GM19463 (cell line): ENCODE measurements at regions not wholly inside any gene's neighbourhood (a gene's known extent, or its start where the extent isn't known, plus 50 kb on each side); places are given as distances from the start of the nearest gene placed in this dataset.
"Not testable (repeated sequence)": the region's sequence is repeated elsewhere in the genome, so short reads cannot be mapped to it uniquely, and the experiment has no call there.

Source experiments
- ATAC-seq: cut with Tn5 transposase; IDR thresholded peaks from one replicate; pipeline ENCODE4 v1.9.1; 2021; ENCODE audit warnings: mild to moderate bottlenecking, moderate library complexity; ENCODE audit not compliant: unreplicated experiment

DNA sequence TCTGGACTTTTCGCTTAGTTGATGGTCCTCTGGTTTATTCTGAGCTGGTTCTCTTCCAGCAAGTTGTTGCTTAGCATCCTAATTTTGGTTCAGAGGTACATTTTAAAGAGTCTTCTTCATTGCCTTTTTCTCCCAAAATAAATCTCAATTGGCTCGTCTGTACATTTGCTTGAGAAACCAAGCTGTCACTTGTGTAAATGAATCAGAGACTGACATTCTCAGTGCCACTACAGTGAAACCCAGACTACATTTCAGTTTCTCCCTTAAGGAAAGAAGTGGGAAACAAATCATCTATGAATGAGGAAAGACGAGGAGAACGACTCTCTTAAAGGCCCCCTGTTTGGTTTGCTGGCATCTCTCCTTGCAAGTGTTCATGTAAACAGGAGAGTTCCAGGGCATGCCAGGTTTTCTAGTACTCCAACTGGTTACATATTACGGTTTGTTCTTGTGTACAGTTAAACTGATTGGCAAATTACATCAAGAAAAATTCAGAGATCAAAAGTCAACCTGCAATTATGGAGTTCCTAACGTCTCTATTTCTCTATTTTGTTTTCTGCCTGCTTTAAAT is 654.6 kb downstream of the SH2D4B start:
- no peak for ATAC-seq

DNA sequence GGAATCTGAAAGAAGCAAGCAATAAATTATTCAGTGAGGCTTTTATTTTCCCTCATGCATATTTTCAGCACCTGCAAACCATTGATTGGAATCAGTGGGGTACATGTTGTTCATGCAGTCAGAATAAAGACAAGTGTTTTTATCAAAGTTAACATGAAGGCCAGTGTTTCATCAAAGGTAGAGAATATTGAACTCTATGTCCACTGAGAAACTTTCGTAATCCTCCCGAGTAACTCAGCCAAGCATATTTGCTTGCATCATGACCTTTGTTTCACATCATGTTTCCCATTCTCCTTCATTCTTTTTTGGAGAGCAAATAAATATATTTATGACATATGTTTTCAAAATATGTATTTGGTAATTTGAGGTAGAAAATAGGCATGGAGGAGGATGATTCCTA is 663.1 kb downstream of the SH2D4B start:
- ATAC-seq: no peak

DNA sequence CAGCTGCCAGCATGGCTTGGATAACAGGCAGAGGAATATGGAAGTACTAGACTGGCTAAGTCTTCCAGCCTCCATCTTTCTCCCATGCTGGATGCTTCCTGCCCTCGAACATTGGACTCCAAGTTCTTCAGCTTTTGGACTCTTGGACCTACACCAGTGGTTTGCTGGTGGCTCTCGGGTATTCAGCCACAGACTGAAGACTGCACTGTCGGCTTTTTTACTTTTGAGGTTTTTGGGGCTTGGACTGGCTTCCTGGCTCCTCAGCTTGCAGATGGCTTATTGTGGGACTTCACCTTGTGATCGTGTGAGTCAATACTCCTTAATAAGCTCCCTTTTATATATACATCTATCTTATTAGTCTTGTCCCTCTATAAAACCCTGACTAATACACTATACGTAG is 667.6 kb upstream of the NRG3 start:
- ATAC-seq: not testable (repeated sequence)

DNA sequence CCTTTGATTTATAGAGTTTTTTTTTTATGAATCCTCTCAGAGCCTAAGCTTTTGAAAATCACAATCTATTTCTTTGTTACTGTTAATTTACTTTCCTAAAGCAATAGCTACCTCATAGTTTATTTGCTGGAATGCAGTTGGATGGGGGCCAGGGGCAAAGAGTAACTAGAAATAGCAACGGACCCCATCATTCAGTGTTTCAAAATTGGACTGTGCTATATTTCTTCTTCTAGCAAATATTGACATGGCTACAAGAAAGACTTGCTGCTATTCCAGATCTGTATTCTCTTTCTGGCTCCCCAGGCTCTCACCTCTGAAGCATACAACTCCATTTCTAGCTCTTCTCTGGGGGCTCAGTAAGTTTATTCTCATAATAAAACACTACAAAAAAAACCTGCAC is 661.6 kb upstream of the NRG3 start:
- no peak for ATAC-seq

DNA sequence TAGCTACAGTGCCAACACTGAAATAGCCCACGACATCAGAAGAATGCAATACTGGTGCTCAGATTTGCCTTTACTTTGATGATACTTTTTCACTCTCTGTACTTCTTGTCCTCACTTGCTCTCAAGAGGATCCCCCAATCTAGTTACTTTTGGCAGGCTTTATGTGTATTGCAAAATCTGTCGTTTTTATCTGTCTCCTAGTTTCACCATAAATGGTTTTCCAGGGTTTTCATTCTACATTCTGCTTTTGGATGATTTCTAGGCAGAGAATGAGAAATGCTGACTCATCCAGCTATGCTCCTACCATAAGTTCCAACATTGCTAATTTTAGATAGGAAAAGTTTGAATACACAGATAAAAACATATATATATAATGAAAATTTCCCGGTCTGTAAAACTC is 659.5 kb upstream of the NRG3 start:
- ATAC-seq: no peak

DNA sequence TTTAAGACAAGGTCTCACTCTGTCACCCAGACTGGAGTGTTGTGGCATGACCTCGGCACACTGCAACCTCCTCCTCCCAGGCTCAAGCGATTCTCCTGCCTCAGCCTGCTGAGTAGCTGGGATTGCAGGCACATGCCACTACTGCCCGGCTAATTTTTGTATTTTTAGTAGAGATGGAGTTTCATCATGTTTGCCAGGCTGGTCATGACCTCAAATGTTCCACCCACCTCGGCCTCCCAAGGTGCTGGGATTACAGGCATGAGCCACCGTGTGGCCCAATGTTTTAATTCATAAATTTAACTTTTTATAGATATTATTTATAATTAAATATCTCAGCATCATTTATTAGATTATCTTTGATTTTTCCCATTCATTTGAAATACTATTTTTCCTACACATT is 658.0 kb upstream of the NRG3 start:
- ATAC-seq: no peak

DNA sequence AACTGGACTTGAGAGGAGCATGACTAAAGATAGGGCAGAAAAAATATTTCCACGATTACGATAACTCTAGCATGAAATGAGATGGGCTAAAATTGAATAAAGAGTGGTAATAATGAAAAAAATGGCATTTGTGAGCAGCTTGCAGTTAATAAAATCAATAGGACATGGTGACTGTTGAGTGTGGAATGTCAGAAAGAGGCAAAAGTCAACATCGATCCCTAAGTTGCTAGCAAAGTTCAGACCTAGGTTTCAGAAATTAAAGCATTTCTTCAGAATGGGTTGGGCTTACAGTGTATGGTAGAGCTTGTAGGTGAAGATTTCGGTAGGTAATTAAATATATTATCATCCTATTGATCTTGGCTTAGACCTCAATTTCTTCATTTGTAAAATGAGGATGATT is 656.7 kb upstream of the NRG3 start:
- no peak for ATAC-seq

DNA sequence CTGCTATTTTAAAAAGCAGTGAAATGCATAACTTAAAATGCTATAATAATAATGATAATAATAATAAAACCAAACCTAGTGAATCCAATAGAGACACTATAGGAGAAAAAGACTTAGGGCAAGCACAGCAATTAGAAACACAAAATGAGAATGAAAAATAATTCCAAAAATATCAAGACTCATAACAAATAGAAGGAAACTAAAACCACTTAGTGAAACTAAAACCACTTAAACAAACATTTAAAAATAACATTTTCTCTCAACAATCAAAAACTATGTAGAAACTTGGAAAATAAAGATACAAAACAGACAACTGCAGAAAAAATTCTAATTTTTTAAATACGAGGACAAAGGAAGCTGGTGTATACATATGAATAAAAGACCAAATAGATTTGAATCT is 655.2 kb upstream of the NRG3 start:
- ATAC-seq: no peak

DNA sequence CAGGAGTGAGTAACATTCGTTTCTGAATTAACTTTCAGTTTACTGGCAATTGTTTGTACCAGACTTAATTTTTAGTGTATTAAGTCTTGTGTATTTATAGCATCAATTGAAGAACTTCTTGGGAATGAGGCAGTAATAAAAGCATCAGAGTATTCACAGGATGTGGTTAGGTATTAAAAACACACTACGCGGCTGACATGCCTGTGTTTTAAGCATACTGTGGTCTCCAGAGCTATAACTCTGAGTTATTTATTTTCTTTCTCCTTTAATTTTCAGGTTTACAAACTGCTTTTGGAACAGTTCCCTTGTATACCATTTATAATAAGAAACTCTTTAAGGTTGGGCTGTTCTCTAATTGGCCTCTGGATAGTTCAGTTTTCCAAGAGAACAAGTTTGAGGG is 626.1 kb upstream of the NRG3 start:
- ATAC-seq: no peak

DNA sequence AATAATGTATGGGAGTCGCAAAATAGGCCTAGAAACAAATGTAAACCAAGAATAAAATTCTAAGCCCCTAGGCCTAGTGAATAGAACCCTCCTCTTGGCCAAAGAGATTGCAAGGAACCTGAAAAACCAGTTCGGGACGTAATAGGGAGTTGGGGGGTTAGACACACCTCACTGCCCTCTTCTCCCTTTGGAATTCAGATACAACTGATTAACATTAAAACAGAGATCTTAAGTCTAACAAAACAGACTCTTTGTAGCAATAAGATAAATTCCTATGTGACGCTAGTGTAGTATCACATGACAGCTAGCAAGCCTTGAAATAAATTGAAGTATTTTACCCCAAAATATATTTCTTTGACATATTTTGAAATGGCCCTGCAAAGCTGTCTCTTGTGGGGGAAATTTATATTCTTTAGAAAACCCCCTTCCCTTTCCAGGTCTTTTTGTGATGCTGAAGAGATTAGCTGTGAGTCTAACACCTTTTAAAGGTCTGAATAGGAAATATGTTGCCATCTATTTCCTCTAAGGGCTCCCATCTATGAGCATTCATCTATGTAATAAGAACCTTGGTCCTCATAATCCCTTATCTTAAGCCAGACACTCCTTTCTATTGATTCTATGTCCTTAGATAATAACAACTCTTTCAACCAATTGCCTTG is 623.4 kb upstream of the NRG3 start:
- no peak for ATAC-seq

DNA sequence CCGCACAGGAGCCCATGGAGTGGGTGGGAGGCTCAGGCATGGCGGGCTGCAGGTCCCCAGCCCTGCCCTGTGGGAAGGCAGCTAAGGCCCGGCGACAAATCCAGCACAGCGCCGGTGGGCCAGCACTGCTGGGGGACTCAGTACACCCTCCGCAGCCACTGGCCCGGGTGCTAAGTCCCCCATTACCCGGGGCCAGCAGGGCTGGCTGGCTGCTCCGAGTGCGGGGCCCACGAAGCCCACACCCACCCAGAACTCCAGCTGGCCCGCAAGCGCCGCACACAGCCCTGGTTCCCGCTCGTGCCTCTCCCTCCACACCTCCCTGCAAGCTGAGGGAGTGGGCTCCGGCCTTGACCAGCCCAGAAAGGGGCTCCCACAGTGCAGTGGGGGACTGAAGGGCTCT is 610.0 kb upstream of the NRG3 start:
- ATAC-seq: not testable (repeated sequence)

DNA sequence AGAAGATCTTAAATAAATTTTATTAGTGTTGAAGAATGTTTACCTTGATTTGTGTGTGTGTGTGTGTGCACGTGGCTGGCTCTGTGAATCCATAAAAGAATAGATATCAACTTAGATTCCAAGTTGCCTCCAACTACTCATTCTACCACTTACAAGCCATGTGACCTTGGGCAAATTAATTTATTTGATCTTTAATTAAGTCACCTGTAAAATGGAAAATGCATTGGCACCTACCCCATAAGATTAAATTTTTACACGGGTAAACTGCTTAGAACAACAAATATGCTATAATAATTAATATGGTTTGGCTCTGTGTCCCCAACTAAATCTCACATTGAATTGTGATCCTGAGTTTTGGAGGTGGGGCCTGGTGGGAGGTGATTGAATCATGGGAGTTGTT is 604.9 kb upstream of the NRG3 start:
- ATAC-seq: no peak

DNA sequence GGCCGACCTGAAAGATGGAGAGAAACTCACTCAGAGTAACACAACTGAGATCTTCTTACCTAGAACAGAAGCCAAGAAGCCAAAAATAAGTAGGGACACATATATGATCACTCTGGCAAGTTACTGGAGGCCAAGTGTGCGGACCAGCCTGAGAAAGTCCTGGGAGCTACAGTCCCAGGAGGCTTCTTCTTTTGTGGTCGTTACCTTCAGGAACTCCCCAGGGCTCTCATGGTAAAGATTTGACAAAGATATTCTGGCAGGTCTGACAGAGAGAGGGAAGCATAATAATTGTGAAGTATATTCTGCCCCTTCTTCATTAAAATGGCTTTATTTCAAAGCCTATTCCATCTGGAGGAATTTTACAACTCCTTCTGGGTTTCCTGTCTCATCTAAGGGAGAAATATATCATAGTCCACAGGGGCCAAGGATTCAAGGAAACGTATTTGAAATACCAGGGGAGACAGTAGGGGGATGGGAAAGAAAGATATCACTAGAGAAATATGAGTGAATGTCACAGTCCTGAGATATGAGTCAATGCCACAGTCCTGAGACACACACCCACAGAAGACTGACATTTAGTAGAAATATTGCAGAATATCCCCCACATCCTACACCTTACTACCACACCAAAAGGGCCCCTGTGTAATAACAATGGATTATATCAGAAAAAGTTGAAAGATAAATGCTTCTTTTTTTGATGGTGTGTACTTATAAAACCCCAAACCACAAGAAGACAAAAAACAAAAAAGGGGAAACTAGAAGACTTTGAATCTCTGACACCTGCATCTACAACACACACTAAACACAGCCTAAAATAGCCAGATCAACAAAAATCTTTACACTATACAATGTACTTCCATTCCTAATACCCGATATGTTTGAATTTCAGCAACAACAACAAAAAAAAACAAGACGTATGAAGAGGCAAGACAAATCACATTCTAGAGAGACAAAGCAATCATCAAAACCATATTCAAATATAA is 594.2 kb upstream of the NRG3 start:
- no peak for ATAC-seq

DNA sequence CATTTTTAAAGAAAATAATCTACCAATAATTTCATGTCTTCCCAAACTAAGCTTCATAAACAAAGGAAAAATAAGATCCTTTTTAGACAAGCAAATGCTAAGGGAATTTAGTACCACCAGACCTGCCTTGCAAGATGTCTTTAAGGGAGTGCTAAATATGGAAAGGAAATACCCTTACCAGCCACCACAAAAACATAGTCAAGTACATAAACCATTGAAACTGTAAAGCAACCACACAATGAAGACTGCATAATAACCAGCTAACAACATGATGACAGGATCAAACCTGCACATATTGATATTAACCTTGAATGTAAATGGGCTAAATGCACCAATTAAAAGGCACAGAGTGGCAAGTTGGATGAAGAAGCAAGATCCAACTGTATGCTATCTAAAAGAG is 586.5 kb upstream of the NRG3 start:
- no peak for ATAC-seq

DNA sequence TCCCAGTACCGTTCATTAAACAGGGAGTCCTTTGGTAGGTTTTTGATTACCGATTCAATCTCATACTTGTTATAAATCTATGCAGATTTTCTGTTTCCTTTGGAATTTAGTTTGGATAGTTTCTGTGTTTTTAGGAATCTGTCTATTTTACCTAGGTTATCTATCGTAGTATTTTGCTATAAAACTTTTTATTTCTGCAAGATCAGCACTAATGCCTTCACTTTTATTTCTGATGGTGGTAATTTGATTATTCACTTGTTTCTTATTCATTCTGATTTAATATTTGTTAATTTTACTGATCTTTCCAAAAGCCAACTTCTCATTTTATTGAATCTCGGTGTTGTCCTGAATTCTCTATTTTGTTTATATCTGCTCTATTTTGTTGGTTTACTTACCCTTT is 577.7 kb upstream of the NRG3 start:
- ATAC-seq: no peak

DNA sequence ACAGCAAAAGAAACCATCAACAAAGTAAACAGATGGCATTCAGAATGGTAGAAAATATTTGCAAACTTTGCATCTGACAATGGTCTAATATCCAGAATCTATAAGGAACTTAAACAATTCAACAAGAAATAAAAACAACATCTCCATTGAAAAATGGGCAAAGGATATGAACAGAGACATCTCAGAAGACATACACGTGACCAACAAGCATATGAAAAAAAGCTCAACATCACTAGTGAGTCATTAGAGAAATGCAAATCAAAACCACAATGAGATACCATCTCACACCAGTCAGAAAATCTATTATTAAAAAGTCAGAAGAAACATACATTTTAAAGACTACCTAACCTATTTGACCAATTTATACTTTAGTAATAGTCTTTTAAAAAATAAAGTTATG is 571.3 kb upstream of the NRG3 start:
- ATAC-seq: no peak

DNA sequence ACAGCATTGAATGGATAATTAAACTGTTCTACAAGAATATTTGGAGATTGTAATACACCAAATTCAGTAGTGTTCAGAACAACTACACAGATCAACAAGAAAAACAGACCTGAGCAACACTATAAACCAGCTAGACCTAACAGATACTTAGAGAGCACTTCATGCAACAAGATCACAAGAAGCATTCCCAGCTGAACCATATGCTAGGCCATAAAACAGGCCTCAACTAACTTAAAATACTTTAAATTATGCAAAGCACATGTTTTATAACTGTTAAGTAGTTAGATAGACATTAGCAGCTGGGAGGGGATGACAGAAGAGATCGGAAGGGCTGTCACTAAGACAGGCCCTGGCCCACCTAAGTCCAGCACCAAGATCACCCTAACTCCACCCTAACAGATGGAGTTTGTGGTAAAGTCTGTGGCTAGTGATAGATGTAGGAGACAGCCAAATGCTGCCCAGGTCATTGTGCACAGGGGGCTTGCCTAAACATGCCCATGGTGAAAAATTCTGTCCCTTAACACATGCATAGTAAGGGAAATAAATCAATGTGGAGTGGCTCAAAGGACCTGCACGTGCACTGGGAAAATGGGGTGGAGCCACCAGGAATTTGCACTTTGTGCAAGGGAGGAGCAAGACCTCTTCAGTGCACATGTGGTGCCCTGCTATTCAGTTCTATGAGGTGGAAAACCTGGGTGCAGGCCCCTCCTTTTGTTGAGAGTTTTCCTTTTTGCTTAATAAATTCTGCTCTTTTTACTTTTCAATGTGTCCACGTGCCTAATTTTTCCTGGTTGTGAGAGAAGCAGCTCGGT is 567.8 kb upstream of the NRG3 start:
- ATAC-seq: no peak

DNA sequence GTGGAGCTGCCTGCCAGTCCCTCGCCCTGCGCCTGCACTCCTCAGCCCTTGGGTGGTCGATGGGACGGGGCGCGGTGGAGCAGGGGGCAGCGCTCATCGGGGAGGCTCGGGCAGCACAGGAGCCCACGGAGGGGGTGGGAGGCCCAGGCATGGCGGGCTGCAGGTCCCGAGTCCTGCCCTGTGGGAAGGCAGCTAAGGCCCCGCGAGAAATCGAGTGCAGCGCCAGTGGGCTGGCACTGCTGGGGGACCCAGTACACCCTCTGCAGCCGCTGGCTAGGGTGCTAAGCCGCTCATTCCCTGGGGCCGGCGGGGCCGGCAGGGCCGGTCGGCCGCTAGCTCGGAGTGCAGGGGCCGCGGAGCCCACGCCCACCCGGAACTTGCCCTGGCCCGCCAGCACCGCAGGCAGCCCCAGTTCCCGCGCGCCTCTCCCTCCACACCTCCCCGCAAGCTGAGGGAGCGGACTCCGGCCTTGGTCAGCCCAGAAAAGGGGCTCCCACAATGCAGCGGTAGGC is 565.9 kb upstream of the NRG3 start:
- ATAC-seq: no peak

DNA sequence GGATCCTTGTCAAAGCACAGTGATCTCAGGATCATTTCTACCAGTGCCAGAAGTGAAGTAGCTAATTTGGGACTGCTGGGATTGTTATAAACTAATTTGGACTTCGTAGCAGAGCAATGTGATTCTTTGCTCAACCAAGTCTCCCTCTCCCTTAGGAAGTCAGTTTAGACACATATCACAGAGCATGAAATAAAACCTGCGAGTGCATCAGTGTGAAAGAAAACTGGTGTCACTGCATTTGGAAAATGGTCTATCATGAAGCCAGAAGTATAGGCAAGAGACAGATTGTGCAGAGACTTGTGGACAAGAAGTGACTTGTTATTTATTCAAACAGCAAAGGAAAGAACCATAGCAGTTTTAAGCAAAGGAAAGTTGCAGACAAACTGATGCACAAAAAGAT is 560.5 kb upstream of the NRG3 start:
- no peak for ATAC-seq

DNA sequence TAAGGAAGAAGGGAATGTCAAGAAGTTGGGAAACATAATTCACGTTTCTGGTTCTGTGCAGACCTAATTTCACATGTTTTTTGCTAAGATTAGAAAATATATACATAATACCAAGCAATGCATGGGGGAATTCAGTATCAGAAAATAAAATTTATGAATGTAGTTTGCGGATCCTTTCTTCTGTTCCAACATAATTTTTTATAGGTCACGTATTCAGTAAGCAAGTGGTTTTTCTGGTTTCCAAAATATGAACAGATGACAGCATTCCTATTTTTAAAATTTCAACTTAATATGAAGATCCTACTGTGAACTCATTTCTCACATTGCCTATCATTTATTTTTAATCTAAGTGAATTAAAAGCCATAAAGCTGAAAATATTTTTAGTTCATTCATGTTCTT is 560.0 kb upstream of the NRG3 start:
- ATAC-seq: no peak

DNA sequence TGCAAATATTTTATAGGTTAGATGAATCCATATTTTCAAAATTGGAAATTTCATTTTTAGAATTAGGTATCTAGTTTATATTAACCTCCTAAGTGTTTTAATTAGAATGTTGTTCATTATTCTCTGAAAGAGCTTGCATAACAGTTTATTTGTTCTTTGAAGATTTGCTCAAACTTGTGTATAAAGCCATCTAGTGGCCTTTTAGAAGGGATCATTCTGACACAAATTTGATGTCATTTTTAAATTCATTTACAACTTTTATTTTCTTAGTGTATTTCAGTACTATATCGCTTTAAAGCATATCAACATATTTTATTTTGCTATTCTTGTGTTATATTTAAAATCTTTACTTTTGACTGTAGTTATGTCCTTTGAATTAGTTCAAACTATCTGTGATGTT is 527.0 kb upstream of the NRG3 start:
- ATAC-seq: no peak
